Liver (tissue), 2 donors: ENCODE measurements at regions not wholly inside any gene's neighbourhood (a gene's known extent, or its start where the extent isn't known, plus 50 kb on each side); places are given as distances from the start of the nearest gene placed in this dataset.

Experiments
- CTCF ChIP-seq: fragments of 150-350 bp; IDR thresholded peaks from 2 replicates; pipeline ENCODE4 v1.5.1; 2017; ENCODE audit warnings: improper control_type of control experiment, low read depth, low read length; ENCODE audit not compliant: missing input control
- MAX ChIP-seq: IDR thresholded peaks from 2 replicates; pipeline ENCODE4 v1.6.1; 2016; ENCODE audit warnings: antibody characterized with exemption
- REST ChIP-seq: IDR thresholded peaks from 2 replicates; pipeline ENCODE4 v1.6.1; 2016; ENCODE audit warnings: antibody characterized with exemption, mild to moderate bottlenecking
- ZBTB33 ChIP-seq: IDR thresholded peaks from 2 replicates; pipeline ENCODE4 v1.6.1; 2016; ENCODE audit warnings: antibody characterized with exemption
- donor health status: healthy.

- no peak for TF ChIP-seq CTCF
- no peak for TF ChIP-seq MAX
- no peak for TF ChIP-seq ZBTB33
- TF ChIP-seq REST = no peak
These were observed 712.5 kb upstream of the SLIT2 start for GRCh38 chr4:19539201-19539600.
